NCI-H2196 (cell line): ENCODE measurements at regions not wholly inside any gene's neighbourhood (a gene's known extent, or its start where the extent isn't known, plus 50 kb on each side); places are given as distances from the start of the nearest gene placed in this dataset.
"Not testable (repeated sequence)": the region's sequence is repeated elsewhere in the genome, so short reads cannot be mapped to it uniquely, and the experiment has no call there.

Source experiments
- DNase-seq: peaks from one replicate; lab custom pipeline; 2025; ENCODE audit not compliant: unreplicated experiment; lab: John Stamatoyannopoulos, UW

DNA sequence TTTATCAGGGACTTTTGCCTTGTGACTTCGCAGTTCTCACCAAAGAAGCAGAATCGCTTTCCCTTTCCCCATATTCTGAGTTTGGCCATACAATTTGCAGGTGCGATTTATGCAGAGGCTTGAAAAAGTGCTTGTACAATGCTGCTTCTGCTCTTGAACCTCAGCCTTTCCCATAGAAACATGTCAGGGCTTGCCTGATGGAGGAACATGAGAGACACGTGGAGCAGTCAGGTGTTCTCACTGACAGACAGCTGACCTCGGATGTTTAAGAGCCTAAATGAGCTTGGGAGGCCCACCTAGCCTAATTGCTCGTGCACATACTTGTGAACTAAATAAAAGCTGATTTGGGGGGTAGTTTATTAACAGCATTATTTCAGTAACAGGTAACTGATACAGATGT, 290.0 kb downstream of the S1PR1 start:
- DNase-seq, result no peak

- no peak for DNase-seq
Measured at GRCh38 chr1:101532377-101532776, 295.6 kb downstream of the S1PR1 start.

DNA sequence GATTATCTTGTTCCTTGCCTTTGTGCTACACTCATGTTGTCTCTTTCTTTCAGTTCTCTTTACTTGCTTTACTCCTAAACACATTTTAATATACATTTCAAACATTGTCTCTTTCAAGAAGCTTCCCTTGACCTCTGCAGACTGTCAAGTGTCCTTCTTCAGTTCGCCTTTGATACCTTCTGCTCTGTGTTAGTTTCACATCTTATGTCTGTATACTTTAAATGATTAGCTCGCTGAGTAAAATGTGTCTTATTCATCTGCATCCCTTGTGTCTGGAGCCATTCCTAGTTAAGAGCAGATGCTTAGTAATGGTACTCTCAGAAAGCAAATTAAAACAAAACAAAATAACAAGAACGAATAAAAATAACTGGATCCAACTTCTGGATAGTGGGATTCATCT, 303.3 kb downstream of the S1PR1 start:
- no peak for DNase-seq

DNA sequence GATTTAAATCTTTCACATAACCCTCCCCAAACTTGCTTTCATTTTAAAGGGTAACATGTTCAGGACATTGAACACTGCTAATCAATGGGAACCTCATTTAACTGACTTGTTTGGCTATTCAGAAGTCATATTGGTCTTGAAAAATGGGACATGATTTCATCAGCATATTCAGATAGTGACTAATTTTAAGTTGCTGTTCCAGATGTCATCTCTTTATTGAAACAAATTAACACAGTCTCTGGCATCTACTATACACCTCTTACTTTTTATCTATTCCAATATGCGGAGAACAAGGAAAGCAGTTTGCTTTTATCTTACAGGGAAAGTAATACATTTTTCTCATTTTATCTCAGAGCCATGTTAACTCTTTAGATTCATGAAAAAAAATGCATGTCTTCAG, 310.1 kb downstream of the S1PR1 start:
- DNase-seq, result no peak

DNA sequence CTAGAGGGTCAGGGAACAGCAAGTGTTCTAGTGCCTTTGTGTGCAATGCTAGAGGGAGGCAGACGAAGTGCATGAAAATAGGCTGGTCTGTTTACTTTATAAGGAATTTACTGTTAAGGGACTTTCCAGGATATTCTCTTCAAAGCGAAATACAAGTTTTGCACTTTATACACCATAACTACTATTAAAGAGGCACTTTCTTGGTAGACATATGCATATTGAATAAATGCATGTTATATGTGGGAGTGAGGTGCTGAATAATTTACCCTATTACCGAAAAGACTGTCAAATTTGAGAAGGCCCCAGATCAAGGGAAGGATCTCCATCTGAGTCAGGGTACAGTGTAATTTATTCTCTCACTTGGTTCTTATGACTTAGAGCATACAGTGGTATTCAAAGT, 310.5 kb downstream of the S1PR1 start:
- no peak for DNase-seq

GRCh38 chr1:101548376-101548775, 311.6 kb downstream of the S1PR1 start:
- no peak for DNase-seq

DNA sequence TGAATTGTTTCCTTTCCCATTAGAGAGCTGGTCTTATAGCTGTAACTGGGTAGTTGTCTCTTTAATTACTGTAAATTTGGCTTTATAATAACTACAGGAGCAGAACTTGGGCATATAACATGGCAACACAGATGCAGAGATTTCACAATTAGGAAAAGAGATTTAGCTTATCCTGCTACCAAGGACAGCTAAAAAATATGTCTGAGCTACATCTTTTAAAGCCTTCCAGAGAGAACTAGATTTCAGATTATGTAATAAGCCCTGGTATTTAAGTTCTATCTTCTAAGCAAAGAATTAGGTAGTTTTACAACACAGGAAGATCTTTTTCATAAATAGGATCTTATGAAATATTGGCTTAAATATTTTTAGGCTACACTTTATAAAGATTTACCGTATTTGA, 313.8 kb downstream of the S1PR1 start:
- no peak for DNase-seq

DNA sequence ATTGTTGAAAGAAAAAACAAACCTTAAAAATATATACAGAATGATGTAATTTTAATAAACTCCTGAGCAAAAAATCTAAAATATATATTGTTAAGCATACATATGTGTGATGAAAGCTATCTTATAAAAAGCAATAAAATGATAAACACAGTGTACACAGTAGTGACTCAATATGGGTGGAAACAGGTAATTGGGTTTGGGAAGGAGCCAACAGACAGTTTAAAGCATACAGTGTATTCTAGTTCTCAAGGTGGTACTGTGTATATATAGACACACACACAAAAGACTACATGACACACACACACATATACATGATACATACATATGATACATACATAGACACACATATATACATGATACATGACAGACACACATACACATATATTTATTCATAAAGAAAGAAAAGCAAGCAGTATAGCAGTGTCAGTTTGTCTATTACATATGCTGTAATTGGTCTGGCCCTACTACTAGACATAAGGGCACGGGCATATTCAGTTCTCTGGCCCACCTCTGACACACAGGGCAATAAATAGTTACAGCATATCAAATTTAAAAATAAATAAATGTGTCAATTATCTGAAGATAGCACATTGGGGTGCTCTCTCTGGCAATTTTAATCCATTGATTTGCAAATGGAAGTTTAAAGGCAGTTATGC, 330.2 kb downstream of the S1PR1 start:
- no peak for DNase-seq

- peak; percentile 24 for DNase-seq
Measured at GRCh38 chr1:101567582-101568189, 330.9 kb downstream of the S1PR1 start.

GRCh38 chr1:101587741-101588140, 350.9 kb downstream of the S1PR1 start:
- no peak for DNase-seq

GRCh38 chr1:101588677-101589076, 351.9 kb downstream of the S1PR1 start:
- DNase-seq, result no peak

GRCh38 chr1:101592845-101593244, 356.0 kb downstream of the S1PR1 start:
- no peak for DNase-seq

GRCh38 chr1:101595881-101596374, 359.1 kb downstream of the S1PR1 start:
- DNase-seq, result no peak

DNA sequence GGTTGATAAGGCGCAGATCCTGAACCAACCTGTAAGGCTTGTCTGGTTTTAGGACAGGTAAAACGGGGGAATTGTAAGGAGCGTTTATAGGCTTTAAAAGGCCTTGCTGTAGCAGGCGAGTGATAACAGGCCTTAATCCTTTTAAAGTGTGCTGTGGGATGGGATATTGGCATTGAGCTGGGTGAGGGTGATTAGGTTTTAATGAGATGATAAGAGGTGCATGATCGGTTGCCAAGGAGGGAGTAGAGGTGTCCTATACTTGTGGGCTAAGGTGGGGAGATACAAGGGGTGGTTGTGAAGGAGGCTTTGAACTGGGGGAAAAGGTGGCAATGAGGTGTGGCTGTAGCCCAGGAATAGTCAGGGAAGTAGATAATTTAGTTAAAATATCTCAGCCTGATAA, 363.8 kb downstream of the S1PR1 start:
- DNase-seq, result not testable (repeated sequence)

DNA sequence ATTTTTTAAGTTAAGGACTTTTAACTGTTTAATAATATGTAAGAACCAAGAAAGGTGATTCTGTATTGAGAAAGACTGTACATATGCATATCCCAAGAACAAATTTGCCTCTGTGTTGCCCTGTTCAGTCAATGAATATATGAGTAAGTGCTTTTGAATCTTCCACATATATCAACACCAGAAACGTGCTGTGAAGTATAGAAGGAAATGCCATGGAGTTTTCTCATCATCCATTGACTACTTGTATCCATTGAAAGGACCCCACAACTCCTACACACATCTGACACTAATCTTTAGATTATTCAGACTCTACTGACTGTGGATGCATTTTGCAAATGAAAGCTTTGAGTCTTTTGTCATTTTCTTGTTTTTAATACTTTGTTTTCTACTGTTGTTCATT, 366.9 kb downstream of the S1PR1 start:
- DNase-seq, result no peak

GRCh38 chr1:101605878-101606277, 369.1 kb downstream of the S1PR1 start:
- no peak for DNase-seq

- DNase-seq, result no peak
Measured at GRCh38 chr1:101613546-101613945, 376.7 kb downstream of the S1PR1 start.

- no peak for DNase-seq
Measured at GRCh38 chr1:101618900-101619299, 377.8 kb downstream of the OLFM3 start.

DNA sequence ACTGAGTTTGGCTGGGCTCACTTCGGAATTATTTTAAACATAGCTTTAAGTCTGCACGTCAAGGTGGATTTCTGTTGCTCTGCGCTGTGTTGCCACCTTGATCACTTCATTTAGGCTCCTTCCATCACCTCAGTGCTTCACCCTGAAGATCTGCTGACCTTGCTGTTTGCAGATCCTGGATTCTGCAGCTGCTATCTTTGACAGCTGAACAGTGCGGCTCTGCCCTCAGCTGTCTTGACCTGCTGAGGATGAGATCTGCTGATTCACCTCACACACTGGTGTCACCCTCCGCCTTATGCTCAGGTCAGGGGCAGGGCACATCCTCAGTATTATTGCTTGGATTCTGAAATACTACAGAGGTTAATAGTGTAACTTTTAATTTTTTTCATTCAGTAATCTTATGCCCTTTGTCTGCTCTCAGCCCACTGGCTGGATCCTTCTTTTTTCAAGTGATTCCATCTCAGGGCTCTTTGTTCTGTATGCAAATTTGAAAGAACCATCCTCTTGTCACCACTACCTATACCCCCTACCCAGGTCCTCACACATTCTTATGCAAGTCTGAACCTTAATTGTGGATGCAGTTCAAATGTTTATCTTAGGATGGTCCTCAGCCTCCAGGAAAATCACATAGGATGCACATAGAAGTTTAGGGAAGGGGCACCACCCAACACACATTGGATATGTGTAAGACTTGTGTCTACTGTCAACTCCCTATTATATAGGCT, 364.0 kb downstream of the OLFM3 start:
- DNase-seq, result no peak

DNA sequence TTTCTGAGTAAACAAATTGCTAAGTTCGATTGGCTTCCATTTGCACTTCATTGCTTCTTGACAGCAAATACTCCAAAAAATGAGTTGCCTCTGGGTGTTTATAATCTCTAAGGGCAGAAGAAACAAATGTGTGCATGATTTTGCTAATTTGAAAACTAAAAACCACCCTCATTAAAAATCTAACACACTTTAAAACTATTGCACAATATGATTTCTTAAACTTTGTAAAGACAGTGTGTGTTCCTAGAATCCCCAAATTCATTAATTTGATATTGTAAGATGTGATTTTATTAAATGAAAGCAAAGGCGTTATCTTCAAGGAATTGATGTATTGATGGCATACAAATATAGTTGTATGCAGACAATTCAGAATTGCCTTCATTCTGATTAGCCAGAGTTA, 350.9 kb downstream of the OLFM3 start:
- DNase-seq, result no peak

GRCh38 chr1:101652484-101652883, 344.2 kb downstream of the OLFM3 start:
- DNase-seq, result no peak

- DNase-seq, result no peak
Measured at GRCh38 chr1:101653482-101653946, 343.2 kb downstream of the OLFM3 start.
